ENCODE measurements at regions not wholly inside any gene's neighbourhood (a gene's known extent, or its start where the extent isn't known, plus 50 kb on each side); places are given as distances from the start of the nearest gene placed in this dataset.

DNA sequence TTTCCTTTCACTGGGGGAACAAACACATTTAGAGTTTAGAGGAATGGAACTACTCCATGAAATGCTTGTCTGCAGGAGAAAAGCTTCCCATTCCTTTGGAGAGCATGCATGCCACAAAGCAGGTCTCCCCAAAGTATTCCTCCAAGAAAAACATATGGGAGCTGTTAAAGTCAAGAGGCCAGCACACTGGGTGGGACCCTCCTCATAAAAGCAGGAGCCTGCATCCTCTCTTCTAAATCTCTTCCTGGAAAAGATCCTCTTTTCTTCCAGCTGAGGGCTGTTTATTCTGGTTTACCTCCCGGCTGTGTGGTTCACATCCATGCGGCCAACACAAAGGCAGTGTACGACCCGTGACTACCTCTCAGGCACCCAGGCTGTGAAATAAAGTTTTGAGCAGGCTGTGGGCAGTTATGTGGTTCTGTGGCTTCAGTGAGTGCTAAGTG lies 103.4 kb downstream of the TENT5C start (continued):
- TF ChIP-seq, protein P1, sequence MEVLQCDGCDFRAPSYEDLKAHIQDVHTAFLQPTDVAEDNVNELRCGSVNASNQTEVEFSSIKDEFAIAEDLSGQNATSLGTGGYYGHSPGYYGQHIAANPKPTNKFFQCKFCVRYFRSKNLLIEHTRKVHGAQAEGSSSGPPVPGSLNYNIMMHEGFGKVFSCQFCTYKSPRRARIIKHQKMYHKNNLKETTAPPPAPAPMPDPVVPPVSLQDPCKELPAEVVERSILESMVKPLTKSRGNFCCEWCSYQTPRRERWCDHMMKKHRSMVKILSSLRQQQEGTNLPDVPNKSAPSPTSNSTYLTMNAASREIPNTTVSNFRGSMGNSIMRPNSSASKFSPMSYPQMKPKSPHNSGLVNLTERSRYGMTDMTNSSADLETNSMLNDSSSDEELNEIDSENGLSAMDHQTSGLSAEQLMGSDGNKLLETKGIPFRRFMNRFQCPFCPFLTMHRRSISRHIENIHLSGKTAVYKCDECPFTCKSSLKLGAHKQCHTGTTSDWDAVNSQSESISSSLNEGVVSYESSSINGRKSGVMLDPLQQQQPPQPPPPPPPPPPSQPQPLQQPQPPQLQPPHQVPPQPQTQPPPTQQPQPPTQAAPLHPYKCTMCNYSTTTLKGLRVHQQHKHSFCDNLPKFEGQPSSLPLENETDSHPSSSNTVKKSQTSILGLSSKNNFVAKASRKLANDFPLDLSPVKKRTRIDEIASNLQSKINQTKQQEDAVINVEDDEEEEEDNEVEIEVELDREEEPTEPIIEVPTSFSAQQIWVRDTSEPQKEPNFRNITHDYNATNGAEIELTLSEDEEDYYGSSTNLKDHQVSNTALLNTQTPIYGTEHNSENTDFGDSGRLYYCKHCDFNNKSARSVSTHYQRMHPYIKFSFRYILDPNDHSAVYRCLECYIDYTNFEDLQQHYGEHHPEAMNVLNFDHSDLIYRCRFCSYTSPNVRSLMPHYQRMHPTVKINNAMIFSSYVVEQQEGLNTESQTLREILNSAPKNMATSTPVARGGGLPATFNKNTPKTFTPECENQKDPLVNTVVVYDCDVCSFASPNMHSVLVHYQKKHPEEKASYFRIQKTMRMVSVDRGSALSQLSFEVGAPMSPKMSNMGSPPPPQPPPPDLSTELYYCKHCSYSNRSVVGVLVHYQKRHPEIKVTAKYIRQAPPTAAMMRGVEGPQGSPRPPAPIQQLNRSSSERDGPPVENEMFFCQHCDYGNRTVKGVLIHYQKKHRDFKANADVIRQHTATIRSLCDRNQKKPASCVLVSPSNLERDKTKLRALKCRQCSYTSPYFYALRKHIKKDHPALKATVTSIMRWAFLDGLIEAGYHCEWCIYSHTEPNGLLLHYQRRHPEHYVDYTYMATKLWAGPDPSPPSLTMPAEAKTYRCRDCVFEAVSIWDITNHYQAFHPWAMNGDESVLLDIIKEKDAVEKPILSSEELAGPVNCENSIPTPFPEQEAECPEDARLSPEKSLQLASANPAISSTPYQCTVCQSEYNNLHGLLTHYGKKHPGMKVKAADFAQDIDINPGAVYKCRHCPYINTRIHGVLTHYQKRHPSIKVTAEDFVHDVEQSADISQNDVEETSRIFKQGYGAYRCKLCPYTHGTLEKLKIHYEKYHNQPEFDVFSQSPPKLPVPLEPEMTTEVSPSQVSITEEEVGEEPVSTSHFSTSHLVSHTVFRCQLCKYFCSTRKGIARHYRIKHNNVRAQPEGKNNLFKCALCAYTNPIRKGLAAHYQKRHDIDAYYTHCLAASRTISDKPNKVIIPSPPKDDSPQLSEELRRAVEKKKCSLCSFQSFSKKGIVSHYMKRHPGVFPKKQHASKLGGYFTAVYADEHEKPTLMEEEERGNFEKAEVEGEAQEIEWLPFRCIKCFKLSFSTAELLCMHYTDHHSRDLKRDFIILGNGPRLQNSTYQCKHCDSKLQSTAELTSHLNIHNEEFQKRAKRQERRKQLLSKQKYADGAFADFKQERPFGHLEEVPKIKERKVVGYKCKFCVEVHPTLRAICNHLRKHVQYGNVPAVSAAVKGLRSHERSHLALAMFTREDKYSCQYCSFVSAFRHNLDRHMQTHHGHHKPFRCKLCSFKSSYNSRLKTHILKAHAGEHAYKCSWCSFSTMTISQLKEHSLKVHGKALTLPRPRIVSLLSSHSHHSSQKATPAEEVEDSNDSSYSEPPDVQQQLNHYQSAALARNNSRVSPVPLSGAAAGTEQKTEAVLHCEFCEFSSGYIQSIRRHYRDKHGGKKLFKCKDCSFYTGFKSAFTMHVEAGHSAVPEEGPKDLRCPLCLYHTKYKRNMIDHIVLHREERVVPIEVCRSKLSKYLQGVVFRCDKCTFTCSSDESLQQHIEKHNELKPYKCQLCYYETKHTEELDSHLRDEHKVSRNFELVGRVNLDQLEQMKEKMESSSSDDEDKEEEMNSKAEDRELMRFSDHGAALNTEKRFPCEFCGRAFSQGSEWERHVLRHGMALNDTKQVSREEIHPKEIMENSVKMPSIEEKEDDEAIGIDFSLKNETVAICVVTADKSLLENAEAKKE (CRISPR knock-in tag; IDR thresholded peaks at IDR 0.05) = no peak
- TF ChIP-seq STAT1 (IDR thresholded peaks at IDR 0.05; ENCODE audit: unreplicated experiment) = no peak

DNA sequence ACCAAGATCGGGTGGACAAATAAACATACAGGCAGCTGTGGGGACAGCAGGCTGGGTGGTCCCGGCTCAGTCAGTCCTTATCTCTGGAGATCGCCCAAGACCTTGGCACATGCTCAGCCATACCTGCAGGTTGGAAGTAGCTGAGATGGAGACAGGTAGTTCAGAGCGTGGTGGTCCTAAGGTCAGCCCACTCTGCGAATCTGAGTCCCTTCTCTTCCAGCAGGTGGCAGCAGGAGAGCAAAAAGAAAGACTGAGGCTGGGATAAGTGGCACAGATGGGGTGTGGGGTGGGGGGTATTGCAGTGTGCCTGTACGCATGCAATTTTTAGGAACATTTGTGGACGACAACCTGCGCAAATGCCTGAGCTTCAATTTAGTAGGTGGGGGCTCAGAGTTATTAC lies 104.9 kb downstream of the TENT5C start:
- Histone ChIP-seq H4K20me1 (replicated peaks; ENCODE audit: insufficient read depth) (no peaks in the 10 kb centered on the region), H2AFZ (no peak overlapping the region), H3K4me1 (ENCODE audit: insufficient read depth) (peaks cover 19% of the 10 kb centered on the region), H3K9me2 (ENCODE audit: insufficient read depth) (peaks cover 13% of the 10 kb centered on the region; the same call in 1 of the 2 replicates), H3K4me2 (no peak overlapping the region), H3K36me3 (ENCODE audit: insufficient read depth) (no peaks in the 10 kb centered on the region), H3F3A (replicated peaks; ENCODE audit: low read depth) (no peaks in the 10 kb centered on the region), H3K79me2 (replicated peaks; ENCODE audit: insufficient read depth) (no peaks in the 10 kb centered on the region), H3K27me3 (ENCODE audit: insufficient read depth) (no peaks in the 10 kb centered on the region), H3K27ac (ENCODE audit: low read depth) (no peak overlapping the region), H3K4me3 (no peak overlapping the region)
- no peak for TF ChIP-seq ZNF331 (CRISPR knock-in tag; IDR thresholded peaks at IDR 0.05; ENCODE audit: low read depth)
- no peak for TF ChIP-seq NANOG (IDR thresholded peaks at IDR 0.05; ENCODE audit: borderline replicate concordance)
- TF ChIP-seq, protein P2, sequence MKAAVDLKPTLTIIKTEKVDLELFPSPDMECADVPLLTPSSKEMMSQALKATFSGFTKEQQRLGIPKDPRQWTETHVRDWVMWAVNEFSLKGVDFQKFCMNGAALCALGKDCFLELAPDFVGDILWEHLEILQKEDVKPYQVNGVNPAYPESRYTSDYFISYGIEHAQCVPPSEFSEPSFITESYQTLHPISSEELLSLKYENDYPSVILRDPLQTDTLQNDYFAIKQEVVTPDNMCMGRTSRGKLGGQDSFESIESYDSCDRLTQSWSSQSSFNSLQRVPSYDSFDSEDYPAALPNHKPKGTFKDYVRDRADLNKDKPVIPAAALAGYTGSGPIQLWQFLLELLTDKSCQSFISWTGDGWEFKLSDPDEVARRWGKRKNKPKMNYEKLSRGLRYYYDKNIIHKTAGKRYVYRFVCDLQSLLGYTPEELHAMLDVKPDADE (IDR thresholded peaks at IDR 0.05) = no peak
- TF ChIP-seq, protein P3, sequence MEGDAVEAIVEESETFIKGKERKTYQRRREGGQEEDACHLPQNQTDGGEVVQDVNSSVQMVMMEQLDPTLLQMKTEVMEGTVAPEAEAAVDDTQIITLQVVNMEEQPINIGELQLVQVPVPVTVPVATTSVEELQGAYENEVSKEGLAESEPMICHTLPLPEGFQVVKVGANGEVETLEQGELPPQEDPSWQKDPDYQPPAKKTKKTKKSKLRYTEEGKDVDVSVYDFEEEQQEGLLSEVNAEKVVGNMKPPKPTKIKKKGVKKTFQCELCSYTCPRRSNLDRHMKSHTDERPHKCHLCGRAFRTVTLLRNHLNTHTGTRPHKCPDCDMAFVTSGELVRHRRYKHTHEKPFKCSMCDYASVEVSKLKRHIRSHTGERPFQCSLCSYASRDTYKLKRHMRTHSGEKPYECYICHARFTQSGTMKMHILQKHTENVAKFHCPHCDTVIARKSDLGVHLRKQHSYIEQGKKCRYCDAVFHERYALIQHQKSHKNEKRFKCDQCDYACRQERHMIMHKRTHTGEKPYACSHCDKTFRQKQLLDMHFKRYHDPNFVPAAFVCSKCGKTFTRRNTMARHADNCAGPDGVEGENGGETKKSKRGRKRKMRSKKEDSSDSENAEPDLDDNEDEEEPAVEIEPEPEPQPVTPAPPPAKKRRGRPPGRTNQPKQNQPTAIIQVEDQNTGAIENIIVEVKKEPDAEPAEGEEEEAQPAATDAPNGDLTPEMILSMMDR (conservative IDR thresholded peaks at IDR 0.05; ENCODE audit: low read depth in 2 of 2) = peak; percentile 65 to 78
- no peak for TF ChIP-seq JUNB (IDR thresholded peaks at IDR 0.05; ENCODE audit: unreplicated experiment)
- no peak for TF ChIP-seq EZH2phosphoT487 (IDR thresholded peaks at IDR 0.05; ENCODE audit: unreplicated experiment)
- Mint-ChIP-seq H3K27me3 (ENCODE audit: insufficient read depth, low read depth, poor library complexity) (peaks cover 10% of the 10 kb centered on the region), H3K27ac (no peak overlapping the region), H3K4me1 (peaks cover 26% of the 10 kb centered on the region), H3K9me3 (peaks cover 9% of the 10 kb centered on the region), H3K4me3 (no peak overlapping the region), H3K36me3 (ENCODE audit: low read depth) (no peaks in the 10 kb centered on the region; the same call in 1 of the 3 replicates)
- DNase-seq (ENCODE audit: low spot score) (peak; percentile 68), ATAC-seq (peak; percentile 40)

Measured in GM23338 (cell line).